ENCODE measurements at regions not wholly inside any gene's neighbourhood (a gene's known extent, or its start where the extent isn't known, plus 50 kb on each side); places are given as distances from the start of the nearest gene placed in this dataset.

DNA sequence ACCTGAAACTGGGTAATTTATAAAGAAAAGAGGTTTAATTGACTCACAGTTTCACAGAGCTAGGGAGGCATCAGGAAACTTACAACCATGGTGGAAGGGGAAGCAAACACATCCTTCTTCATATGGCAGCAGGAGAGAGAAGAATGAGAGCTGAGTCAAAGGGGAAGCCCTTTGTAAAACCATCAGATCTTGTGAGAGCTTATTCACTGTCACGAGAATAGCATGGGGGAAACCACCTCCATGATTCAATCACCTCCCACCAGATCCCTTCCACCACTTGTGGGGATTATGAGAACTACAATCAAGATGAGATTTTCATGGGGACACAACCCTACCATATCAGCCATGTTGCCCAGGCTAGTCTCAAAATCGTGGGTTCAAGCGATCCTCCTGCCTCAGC, 143.4 kb downstream of the FGF18 start:
- TF ChIP-seq EZH2 (IDR thresholded peaks at IDR 0.05), result no peak
- TF ChIP-seq CTCF (IDR thresholded peaks at IDR 0.05), result no peak
- no peak for TF ChIP-seq EZH2phosphoT487 (IDR thresholded peaks at IDR 0.05)

Data from neural progenitor cell (in vitro differentiated cells).